Embryonic facial prominence (tissue), 1 donor: ENCODE measurements at regions not wholly inside any gene's neighbourhood (a gene's known extent, or its start where the extent isn't known, plus 50 kb on each side); places are given as distances from the start of the nearest gene placed in this dataset.

Experiments
- DNase-seq: peaks from one replicate; pipeline ENCODE4 v3.0.0-alpha.2; 2016; ENCODE audit errors: extremely low spot score

- DNase-seq = no peak
These were observed 176.7 kb downstream of the ST6GAL2 start for GRCh38 chr2:106709229-106709628.

GRCh38 chr2:106719222-106719621 is 166.7 kb downstream of the ST6GAL2 start:
- no peak for DNase-seq

- no peak for DNase-seq
These were observed 165.9 kb downstream of the ST6GAL2 start for GRCh38 chr2:106720026-106720425.

GRCh38 chr2:106724301-106724794 is 161.6 kb downstream of the ST6GAL2 start:
- DNase-seq = no peak

GRCh38 chr2:106734165-106734564 is 151.8 kb downstream of the ST6GAL2 start:
- DNase-seq = no peak

- DNase-seq = no peak
These were observed 150.2 kb downstream of the ST6GAL2 start for GRCh38 chr2:106735807-106736206.

- no peak for DNase-seq
These were observed 149.7 kb downstream of the ST6GAL2 start for GRCh38 chr2:106736221-106736620.

GRCh38 chr2:106745468-106745867 is 140.5 kb downstream of the ST6GAL2 start:
- DNase-seq = no peak

- DNase-seq = no peak
These were observed 136.1 kb downstream of the ST6GAL2 start for GRCh38 chr2:106749823-106750222.
